ENCODE measurements at regions not wholly inside any gene's neighbourhood (a gene's known extent, or its start where the extent isn't known, plus 50 kb on each side); places are given as distances from the start of the nearest gene placed in this dataset.

DNA sequence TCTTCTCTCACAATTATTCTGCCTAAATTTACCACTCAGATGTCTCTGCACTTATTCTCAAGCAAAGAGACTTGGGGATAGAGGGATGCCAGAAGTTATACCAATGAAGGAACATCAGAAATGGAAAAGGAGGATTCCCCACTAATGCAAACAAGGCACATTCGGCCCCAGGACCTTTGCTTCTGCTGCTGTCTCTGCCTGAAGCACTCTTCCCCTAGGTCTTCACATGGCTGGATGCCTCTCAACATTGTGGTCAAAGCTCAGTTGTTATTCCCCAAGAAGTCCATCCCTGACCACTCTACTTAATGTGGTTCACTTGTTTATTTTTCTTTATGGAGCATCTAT is 508.7 kb downstream of the DOK5 start:
- TF ChIP-seq, protein P1, sequence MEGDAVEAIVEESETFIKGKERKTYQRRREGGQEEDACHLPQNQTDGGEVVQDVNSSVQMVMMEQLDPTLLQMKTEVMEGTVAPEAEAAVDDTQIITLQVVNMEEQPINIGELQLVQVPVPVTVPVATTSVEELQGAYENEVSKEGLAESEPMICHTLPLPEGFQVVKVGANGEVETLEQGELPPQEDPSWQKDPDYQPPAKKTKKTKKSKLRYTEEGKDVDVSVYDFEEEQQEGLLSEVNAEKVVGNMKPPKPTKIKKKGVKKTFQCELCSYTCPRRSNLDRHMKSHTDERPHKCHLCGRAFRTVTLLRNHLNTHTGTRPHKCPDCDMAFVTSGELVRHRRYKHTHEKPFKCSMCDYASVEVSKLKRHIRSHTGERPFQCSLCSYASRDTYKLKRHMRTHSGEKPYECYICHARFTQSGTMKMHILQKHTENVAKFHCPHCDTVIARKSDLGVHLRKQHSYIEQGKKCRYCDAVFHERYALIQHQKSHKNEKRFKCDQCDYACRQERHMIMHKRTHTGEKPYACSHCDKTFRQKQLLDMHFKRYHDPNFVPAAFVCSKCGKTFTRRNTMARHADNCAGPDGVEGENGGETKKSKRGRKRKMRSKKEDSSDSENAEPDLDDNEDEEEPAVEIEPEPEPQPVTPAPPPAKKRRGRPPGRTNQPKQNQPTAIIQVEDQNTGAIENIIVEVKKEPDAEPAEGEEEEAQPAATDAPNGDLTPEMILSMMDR (IDR thresholded peaks at IDR 0.05) = no peak
- no peak for TF ChIP-seq POLR2AphosphoS5 (IDR thresholded peaks at IDR 0.05)

Data from esophagus muscularis mucosa (tissue), 3 donors.